Mesothelial cell of epicardium (in vitro differentiated cells): ENCODE measurements at regions not wholly inside any gene's neighbourhood (a gene's known extent, or its start where the extent isn't known, plus 50 kb on each side); places are given as distances from the start of the nearest gene placed in this dataset.

Experiments used
- DNase-seq, 2 experiments: peaks; one replicate each; pipeline ENCODE4 v3.0.0; 2021; ENCODE audit warnings: low spot score in 2 of 2; ENCODE audit not compliant: unreplicated experiment in 2 of 2
- H3K27ac Mint-ChIP-seq: 2 replicates; pipeline ENCODE4 v1.8.0; 2021; ENCODE audit warnings: mixed read lengths
- H3K27me3 Mint-ChIP-seq: 2 replicates; pipeline ENCODE4 v1.8.0; 2021; ENCODE audit warnings: low read depth, mixed read lengths
- H3K36me3 Mint-ChIP-seq: 2 replicates; pipeline ENCODE4 v1.8.0; 2021; ENCODE audit warnings: mixed read lengths
- H3K4me1 Mint-ChIP-seq: 2 replicates; pipeline ENCODE4 v1.8.0; 2021; ENCODE audit warnings: mixed read lengths
- H3K4me3 Mint-ChIP-seq: 2 replicates; pipeline ENCODE4 v1.8.0; 2021; ENCODE audit warnings: mild to moderate bottlenecking, moderate library complexity, mixed read lengths
- H3K9me3 Mint-ChIP-seq: 2 replicates; pipeline ENCODE4 v1.8.0; 2021; ENCODE audit warnings: mixed read lengths
- CTCF ChIP-seq: fragments of 200-600 bp; sonication (generic); IDR thresholded peaks from one replicate; pipeline ENCODE4 v1.5.0; 2021; ENCODE audit warnings: antibody characterized with exemption; ENCODE audit not compliant: unreplicated experiment

- Mint-ChIP-seq H3K4me1 (peaks cover 21% of the 10 kb centered on the region), H3K4me3 (no peak overlapping the region), H3K27me3 (no peaks in the 10 kb centered on the region), H3K9me3 (peaks cover 7% of the 10 kb centered on the region), H3K27ac (no peak overlapping the region), H3K36me3 (no peaks in the 10 kb centered on the region)
- DNase-seq: no peak
- no peak for TF ChIP-seq CTCF
Measured at GRCh38 chr5:67455970-67456369, 259.4 kb upstream of the CD180 start.

- Mint-ChIP-seq H3K9me3 (peaks cover 7% of the 10 kb centered on the region), H3K36me3 (no peaks in the 10 kb centered on the region), H3K4me3 (no peak overlapping the region), H3K27me3 (no peaks in the 10 kb centered on the region), H3K27ac (no peak overlapping the region), H3K4me1 (peaks cover 30% of the 10 kb centered on the region)
- no peak for TF ChIP-seq CTCF
- no peak for DNase-seq
Measured at GRCh38 chr5:67454957-67455561, 258.5 kb upstream of the CD180 start.

GRCh38 chr5:67453111-67453905 lies 256.7 kb upstream of the CD180 start:
- Mint-ChIP-seq H3K4me1 (peaks cover 32% of the 10 kb centered on the region), H3K27me3 (no peaks in the 10 kb centered on the region), H3K4me3 (no peak overlapping the region), H3K36me3 (no peaks in the 10 kb centered on the region), H3K27ac (no peak overlapping the region), H3K9me3 (peaks cover 16% of the 10 kb centered on the region)
- TF ChIP-seq CTCF: no peak
- DNase-seq: no peak

GRCh38 chr5:67451640-67452279 lies 255.2 kb upstream of the CD180 start:
- Mint-ChIP-seq H3K27ac (no peak overlapping the region), H3K4me3 (no peak overlapping the region), H3K36me3 (no peaks in the 10 kb centered on the region), H3K4me1 (peaks cover 32% of the 10 kb centered on the region), H3K27me3 (no peaks in the 10 kb centered on the region), H3K9me3 (peaks cover 18% of the 10 kb centered on the region)
- no peak for TF ChIP-seq CTCF
- DNase-seq: no peak

GRCh38 chr5:67447732-67448131 lies 251.1 kb upstream of the CD180 start:
- Mint-ChIP-seq H3K4me1 (peaks cover 20% of the 10 kb centered on the region), H3K27ac (no peak overlapping the region), H3K9me3 (peaks cover 39% of the 10 kb centered on the region), H3K27me3 (no peaks in the 10 kb centered on the region), H3K36me3 (peaks cover 2% of the 10 kb centered on the region), H3K4me3 (no peak overlapping the region)
- no peak for TF ChIP-seq CTCF
- no peak for DNase-seq
